H1 (cell line): ENCODE measurements at regions not wholly inside any gene's neighbourhood (a gene's known extent, or its start where the extent isn't known, plus 50 kb on each side); places are given as distances from the start of the nearest gene placed in this dataset.
A peak's percentile ranks its signal among the peaks of the same experiment; 100 is the strongest.

ENCODE experiments used
- CTCF ChIA-PET: fragments of 300-600 bp; sonication (Branson Sonifier 250); formaldehyde crosslinking; loops from one replicate; lab custom pipeline; 2021; ENCODE audit not compliant: partially characterized antibody; lab: Charles Lee
- POLR2A ChIA-PET: fragments of 300-600 bp; sonication (Branson Sonifier 250); formaldehyde crosslinking; loops from one replicate; lab custom pipeline; 2021; ENCODE audit warnings: inconsistent platforms; ENCODE audit not compliant: partially characterized antibody; lab: Charles Lee
- DNase-seq, 2 experiments: peaks; one replicate each; pipeline versions ENCODE4 v3.0.0 to v3.0.0-alpha.2; 2010 to 2022; ENCODE audit warnings: low spot score in 2 of 2, low read depth in 1 of 2, mixed read lengths in 1 of 2
- FAIRE-seq: peaks from 2 replicates; lab custom pipeline; 2011; peaks lifted over from hg19 to GRCh38; lab: Jason Lieb, UNC
- H2AFZ ChIP-seq: 2 replicates; pipeline ENCODE4 v1.8.1; 2012; ENCODE audit warnings: low read length, inconsistent platforms
- H2AK5ac ChIP-seq: 2 replicates; pipeline ENCODE4 v1.6.1; 2013; ENCODE audit warnings: low read depth, low read length
- H2BK120ac ChIP-seq: replicated peaks from 2 replicates; pipeline ENCODE3; 2013; ENCODE audit warnings: low read depth, low read length, inconsistent platforms
- H2BK12ac ChIP-seq: 2 replicates; pipeline ENCODE4 v1.6.1; 2013; ENCODE audit warnings: low read depth, low read length
- H2BK15ac ChIP-seq: 2 replicates; pipeline ENCODE4 v1.6.1; 2013; ENCODE audit warnings: low read length
- H2BK20ac ChIP-seq: 2 replicates; pipeline ENCODE4 v1.6.1; 2013; ENCODE audit warnings: low read length
- H2BK5ac ChIP-seq: 2 replicates; pipeline ENCODE4 v1.6.1; 2013; ENCODE audit warnings: low read depth, low read length
- H3K14ac ChIP-seq: 2 replicates; pipeline ENCODE4 v1.6.1; 2013; ENCODE audit warnings: inconsistent platforms; ENCODE audit not compliant: insufficient read length
- H3K18ac ChIP-seq: 2 replicates; pipeline ENCODE4 v1.6.1; 2013; ENCODE audit warnings: low read length; ENCODE audit errors: extremely low read depth
- H3K23ac ChIP-seq: 2 replicates; pipeline ENCODE4 v1.6.1; 2013; ENCODE audit warnings: inconsistent platforms; ENCODE audit not compliant: insufficient read length
- H3K23me2 ChIP-seq: 2 replicates; pipeline ENCODE4 v1.6.1; 2013; ENCODE audit warnings: low read depth, low read length
- H3K27ac ChIP-seq: 2 replicates; pipeline ENCODE4 v1.6.1; 2011; ENCODE audit warnings: low read depth, low read length, inconsistent platforms
- H3K27me3 ChIP-seq, 4 experiments: replicated peaks in 1 of 4; 1 replicate in 1 of 4; 2 replicates in 3 of 4; pipeline versions ENCODE4 v1.6.1 to v1.8.1; 2011 to 2013; ENCODE audit warnings: low read length in 3 of 4, mild to moderate bottlenecking in 3 of 4, inconsistent platforms in 2 of 4, mixed read lengths in 2 of 4, moderate library complexity in 1 of 4; ENCODE audit not compliant: control insufficient read depth in 3 of 4, insufficient read depth in 3 of 4; ENCODE audit errors: extremely low read depth in 1 of 4
- H3K36me3 ChIP-seq, 4 experiments: 2 replicates each; pipeline versions ENCODE4 v1.6.1 to v1.8.1; 2011 to 2013; ENCODE audit warnings: mild to moderate bottlenecking in 4 of 4, low read length in 3 of 4, moderate library complexity in 2 of 4, control low read depth in 1 of 4, inconsistent platforms in 1 of 4; ENCODE audit not compliant: insufficient read depth in 4 of 4, control insufficient read depth in 2 of 4
- H3K4ac ChIP-seq: replicated peaks from 2 replicates; pipeline ENCODE3; 2013; ENCODE audit warnings: low read length, low read depth, mixed read lengths, inconsistent platforms; ENCODE audit not compliant: insufficient read length
- H3K4me1 ChIP-seq, 4 experiments: replicated peaks in 1 of 4; 1 replicate in 1 of 4; 2 replicates in 3 of 4; pipeline versions ENCODE4 v1.6.1 to v1.8.1; 2011 to 2013; ENCODE audit warnings: low read length in 3 of 4, inconsistent platforms in 2 of 4, mixed read lengths in 1 of 4; ENCODE audit not compliant: insufficient read depth in 4 of 4, control insufficient read depth in 3 of 4
- H3K4me2 ChIP-seq, 2 experiments: 2 replicates each; pipeline versions ENCODE4 v1.6.1 to v1.8.1; 2011 to 2013; ENCODE audit warnings: low read depth in 2 of 2, low read length in 2 of 2, control low read depth in 1 of 2, inconsistent platforms in 1 of 2, mild to moderate bottlenecking in 1 of 2; ENCODE audit not compliant: insufficient read depth in 1 of 2
- H3K4me3 ChIP-seq, 4 experiments: fragments of 200-600, 300-600 bp in 1 of 4; sonication (generic), shearing (Covaris generic), sonication (Bioruptor Twin) in 1 of 4; 2 replicates each; pipeline versions ENCODE4 v1.5.1 to v1.8.1; 2011 to 2016; ENCODE audit warnings: low read length in 4 of 4, low read depth in 3 of 4, control low read depth in 2 of 4, inconsistent platforms in 2 of 4, mild to moderate bottlenecking in 2 of 4, mixed read lengths in 1 of 4, moderate library complexity in 1 of 4; ENCODE audit not compliant: insufficient read depth in 2 of 4; ENCODE audit errors: extremely low read depth in 1 of 4
- H3K56ac ChIP-seq: replicated peaks from 2 replicates; pipeline ENCODE3; 2013; ENCODE audit warnings: low read depth, mild to moderate bottlenecking, mixed read lengths, low read length, inconsistent platforms; ENCODE audit not compliant: insufficient read length
- H3K79me1 ChIP-seq: 2 replicates; pipeline ENCODE4 v1.6.1; 2013; ENCODE audit warnings: low read depth, low read length, control low read depth
- H3K79me2 ChIP-seq, 2 experiments: 2 replicates each; pipeline versions ENCODE4 v1.6.1 to v1.8.1; 2012 to 2013; ENCODE audit warnings: low read length in 2 of 2, mild to moderate bottlenecking in 2 of 2, inconsistent platforms in 1 of 2; ENCODE audit not compliant: insufficient read depth in 2 of 2, control insufficient read depth in 1 of 2
- H3K9ac ChIP-seq, 4 experiments: replicated peaks in 1 of 4; 1 replicate in 1 of 4; 2 replicates in 3 of 4; pipeline versions ENCODE4 v1.6.1 to v1.8.1; 2011 to 2013; ENCODE audit warnings: low read depth in 3 of 4, low read length in 3 of 4, control low read depth in 2 of 4, mild to moderate bottlenecking in 2 of 4, moderate library complexity in 2 of 4, inconsistent platforms in 1 of 4; ENCODE audit errors: extremely low read depth in 1 of 4
- H3K9me3 ChIP-seq, 2 experiments: 2 replicates each; pipeline versions ENCODE4 v1.6.1 to v1.8.1; 2012 to 2013; ENCODE audit warnings: mild to moderate bottlenecking in 2 of 2, moderate library complexity in 2 of 2, control low read depth in 1 of 2, inconsistent platforms in 1 of 2, low read depth in 1 of 2, low read length in 1 of 2, mixed read lengths in 1 of 2; ENCODE audit not compliant: insufficient read depth in 2 of 2
- H4K20me1 ChIP-seq, 2 experiments: replicated peaks in 1 of 2; 2 replicates each; pipeline versions ENCODE3 to v1.8.1; 2011 to 2013; ENCODE audit warnings: inconsistent platforms in 2 of 2, low read length in 2 of 2, mild to moderate bottlenecking in 1 of 2; ENCODE audit not compliant: insufficient read depth in 2 of 2, control insufficient read depth in 1 of 2
- H4K5ac ChIP-seq: 2 replicates; pipeline ENCODE4 v1.6.1; 2013; ENCODE audit warnings: low read length, low read depth, mixed read lengths, inconsistent platforms; ENCODE audit not compliant: insufficient read length
- H4K8ac ChIP-seq: 2 replicates; pipeline ENCODE4 v1.8.0; 2013; ENCODE audit warnings: mild to moderate bottlenecking, moderate library complexity, low read length, inconsistent platforms; ENCODE audit not compliant: insufficient read depth; ENCODE audit errors: extremely low read depth
- H4K91ac ChIP-seq: replicated peaks from 2 replicates; pipeline ENCODE3; 2013; ENCODE audit warnings: low read length, mixed read lengths, inconsistent platforms; ENCODE audit not compliant: insufficient read length
- ASH2L ChIP-seq: fragments of 200-600, 300-600 bp; sonication (generic); IDR thresholded peaks from one replicate; pipeline ENCODE4 v1.7.1; 2017; ENCODE audit warnings: low read length
- EP300 ChIP-seq, 2 experiments: IDR thresholded peaks; 1 replicate in 1 of 2; 2 replicates in 1 of 2; pipeline ENCODE4 v1.6.1; 2011 to 2012; ENCODE audit warnings: low read depth in 2 of 2, low read length in 2 of 2, mild to moderate bottlenecking in 2 of 2, borderline replicate concordance in 1 of 2, inconsistent platforms in 1 of 2, moderate library complexity in 1 of 2
- MAX ChIP-seq: IDR thresholded peaks from 2 replicates; pipeline ENCODE4 v1.6.1; 2012; ENCODE audit warnings: inconsistent platforms
- NRF1 ChIP-seq: IDR thresholded peaks from 2 replicates; pipeline ENCODE4 v1.6.1; 2011; ENCODE audit warnings: mild to moderate bottlenecking, low read depth, low read length, improper control_type of control experiment
- PHF8 ChIP-seq: fragments of 200-600 bp; sonication (generic); conservative IDR thresholded peaks from 2 replicates; pipeline ENCODE4 v1.7.1; 2012; ENCODE audit warnings: low read depth, mild to moderate bottlenecking, inconsistent platforms, low read length, moderate library complexity
- RXRA ChIP-seq: IDR thresholded peaks from 2 replicates; pipeline ENCODE4 v1.6.1; 2011; ENCODE audit warnings: low read depth, mild to moderate bottlenecking, low read length, moderate library complexity; ENCODE audit not compliant: insufficient read depth
- SIN3A ChIP-seq, 2 experiments: IDR thresholded peaks in 1 of 2; conservative IDR thresholded peaks in 1 of 2; 2 replicates each; pipeline ENCODE4 v1.6.1; 2011 to 2012; ENCODE audit warnings: low read length in 2 of 2, improper control_type of control experiment in 1 of 2, low read depth in 1 of 2, mild to moderate bottlenecking in 1 of 2
- TBP ChIP-seq: IDR thresholded peaks from 2 replicates; pipeline ENCODE4 v1.6.1; 2011; ENCODE audit warnings: low read depth, low read length, improper control_type of control experiment
- WGBS, 2 experiments: shearing (Covaris generic) in 1 of 2; methylation state at CpG; one replicate each; pipeline versions ENCODE4 v1.1.6 to v1.1.7; 2013 to 2015; ENCODE audit warnings: low lambda C conversion rate in 2 of 2, mixed read lengths in 2 of 2, inconsistent platforms in 1 of 2, low coverage in 1 of 2, missing lambda C conversion rate in 1 of 2; ENCODE audit not compliant: insufficient replicate concordance in 2 of 2, insufficient coverage in 1 of 2, insufficient read length in 1 of 2; ENCODE audit errors: extremely low coverage in 1 of 2, missing lambda C conversion rate in 1 of 2; 5-methylcytosine and 5-hydroxymethylcytosine counted together
- TF ChIP-seq, protein P1 (sequence below): IDR thresholded peaks from 2 replicates; pipeline ENCODE4 v1.6.1; 2012; ENCODE audit warnings: inconsistent platforms
- TF ChIP-seq, protein P2 (sequence below): IDR thresholded peaks from 2 replicates; pipeline ENCODE4 v1.6.1; 2011; ENCODE audit warnings: low read length, improper control_type of control experiment

- Histone ChIP-seq H4K20me1 (no peaks in the 10 kb centered on the region), H3K4me2 (no peak overlapping the region), H3K56ac (no peak overlapping the region), H3K9ac (no peak overlapping the region), H3K27me3 (no peaks in the 10 kb centered on the region), H3K27ac (no peak overlapping the region), H3K14ac (no peak overlapping the region), H3K23ac (no peak overlapping the region), H3K18ac (no peak overlapping the region), H3K79me1 (no peaks in the 10 kb centered on the region), H3K4me1 (peaks cover 0 to 6% (median 2%) of the 10 kb centered on the region in 4 experiments; a peak in 2 of 7 replicates), H3K9me3 (no peaks in the 10 kb centered on the region), H3K79me2 (no peaks in the 10 kb centered on the region), H4K91ac (peak overlapping the region; percentile 47), H2BK5ac (no peak overlapping the region), H2BK15ac (no peak overlapping the region), H2BK120ac (no peak overlapping the region), H2BK20ac (no peak overlapping the region), H2BK12ac (no peak overlapping the region), H4K5ac (no peak overlapping the region), H3K23me2 (no peaks in the 10 kb centered on the region), H2AK5ac (no peak overlapping the region), H4K8ac (no peak overlapping the region), H3K36me3 (no peaks in the 10 kb centered on the region), H3K4ac (no peak overlapping the region), H2AFZ (no peak overlapping the region), H3K4me3 (no peak overlapping the region)
- 75% methylated on average over 4 of the region's 7 CpGs; no CpG with 5 or more reads in 1 of the 2 experiments for WGBS, 2 experiments
- ChIA-PET POLR2A (no interaction called here), CTCF (interaction anchor here (1.0 to 1.4 kb wide), 3 partner anchors 16 to 58 kb away, joined by 3 to 4 read pairs (median 3); no protein-coding TSS in a partner anchor)
- FAIRE-seq = no peak
- DNase-seq = no peak
- TF ChIP-seq PHF8 = no peak
- no peak for TF ChIP-seq TBP
- no peak for TF ChIP-seq EP300 (IDR thresholded peaks at IDR 0.05; ENCODE audit: borderline replicate concordance in 1 of 2, low read depth in 2 of 2, low read length in 2 of 2)
- TF ChIP-seq NRF1 = no peak
- TF ChIP-seq RXRA = no peak
- no peak for TF ChIP-seq MAX
- TF ChIP-seq SIN3A (conservative IDR thresholded peaks at IDR 0.05 in 1 of 2, IDR thresholded peaks at IDR 0.05 in 1 of 2; ENCODE audit: low read depth in 1 of 2, low read length in 2 of 2) = no peak
- TF ChIP-seq, protein P1, sequence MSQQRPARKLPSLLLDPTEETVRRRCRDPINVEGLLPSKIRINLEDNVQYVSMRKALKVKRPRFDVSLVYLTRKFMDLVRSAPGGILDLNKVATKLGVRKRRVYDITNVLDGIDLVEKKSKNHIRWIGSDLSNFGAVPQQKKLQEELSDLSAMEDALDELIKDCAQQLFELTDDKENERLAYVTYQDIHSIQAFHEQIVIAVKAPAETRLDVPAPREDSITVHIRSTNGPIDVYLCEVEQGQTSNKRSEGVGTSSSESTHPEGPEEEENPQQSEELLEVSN = no peak
- TF ChIP-seq ASH2L = no peak
- TF ChIP-seq, protein P2, sequence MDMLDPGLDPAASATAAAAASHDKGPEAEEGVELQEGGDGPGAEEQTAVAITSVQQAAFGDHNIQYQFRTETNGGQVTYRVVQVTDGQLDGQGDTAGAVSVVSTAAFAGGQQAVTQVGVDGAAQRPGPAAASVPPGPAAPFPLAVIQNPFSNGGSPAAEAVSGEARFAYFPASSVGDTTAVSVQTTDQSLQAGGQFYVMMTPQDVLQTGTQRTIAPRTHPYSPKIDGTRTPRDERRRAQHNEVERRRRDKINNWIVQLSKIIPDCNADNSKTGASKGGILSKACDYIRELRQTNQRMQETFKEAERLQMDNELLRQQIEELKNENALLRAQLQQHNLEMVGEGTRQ = no peak
Observed at GRCh38 chr12:22935501-22935900, 310.5 kb downstream of the ETNK1 start.
